ENCODE measurements at regions not wholly inside any gene's neighbourhood (a gene's known extent, or its start where the extent isn't known, plus 50 kb on each side); places are given as distances from the start of the nearest gene placed in this dataset.

DNA sequence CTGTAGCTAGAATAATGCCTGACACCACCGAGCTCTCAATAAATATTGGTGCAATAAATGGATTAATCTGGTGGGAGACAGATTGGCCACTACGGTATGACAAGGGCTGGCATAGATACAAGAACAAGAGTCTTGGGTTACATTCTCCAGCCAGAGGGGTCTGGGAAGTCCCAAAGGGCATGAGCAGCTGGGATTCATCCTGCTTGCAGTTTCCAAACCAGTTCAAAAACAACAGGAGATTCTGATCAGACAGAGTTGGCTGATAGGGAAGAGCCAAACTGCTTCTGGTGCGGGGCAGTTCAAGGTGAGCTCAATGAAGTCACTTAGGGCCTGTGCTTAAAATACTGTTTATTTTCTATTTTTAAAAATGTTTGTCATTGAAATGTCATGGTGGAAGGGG lies 266.9 kb downstream of the TNS1 start:
- H3K9me3 Mint-ChIP-seq = no peaks in the 10 kb centered on the region
- no peaks in the 10 kb centered on the region for H3K36me3 ChIP-seq (replicated peaks in 1 of 2; ENCODE audit: control insufficient read depth in 1 of 2, insufficient read depth in 2 of 2, low read length in 2 of 2)
- H3K27me3 Mint-ChIP-seq (ENCODE audit: low read depth in 3 of 3) = peaks cover 0 to 16% (median 9%) of the 10 kb centered on the region in 3 donors
- H3K9me3 ChIP-seq (replicated peaks in 1 of 2; ENCODE audit: control insufficient read depth in 1 of 2, insufficient read depth in 1 of 2, low read length in 2 of 2) = no peaks in the 10 kb centered on the region
- TF ChIP-seq, protein P1, sequence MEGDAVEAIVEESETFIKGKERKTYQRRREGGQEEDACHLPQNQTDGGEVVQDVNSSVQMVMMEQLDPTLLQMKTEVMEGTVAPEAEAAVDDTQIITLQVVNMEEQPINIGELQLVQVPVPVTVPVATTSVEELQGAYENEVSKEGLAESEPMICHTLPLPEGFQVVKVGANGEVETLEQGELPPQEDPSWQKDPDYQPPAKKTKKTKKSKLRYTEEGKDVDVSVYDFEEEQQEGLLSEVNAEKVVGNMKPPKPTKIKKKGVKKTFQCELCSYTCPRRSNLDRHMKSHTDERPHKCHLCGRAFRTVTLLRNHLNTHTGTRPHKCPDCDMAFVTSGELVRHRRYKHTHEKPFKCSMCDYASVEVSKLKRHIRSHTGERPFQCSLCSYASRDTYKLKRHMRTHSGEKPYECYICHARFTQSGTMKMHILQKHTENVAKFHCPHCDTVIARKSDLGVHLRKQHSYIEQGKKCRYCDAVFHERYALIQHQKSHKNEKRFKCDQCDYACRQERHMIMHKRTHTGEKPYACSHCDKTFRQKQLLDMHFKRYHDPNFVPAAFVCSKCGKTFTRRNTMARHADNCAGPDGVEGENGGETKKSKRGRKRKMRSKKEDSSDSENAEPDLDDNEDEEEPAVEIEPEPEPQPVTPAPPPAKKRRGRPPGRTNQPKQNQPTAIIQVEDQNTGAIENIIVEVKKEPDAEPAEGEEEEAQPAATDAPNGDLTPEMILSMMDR (IDR thresholded peaks at IDR 0.05) = no peak
- no peak overlapping the region for H3K9ac ChIP-seq (ENCODE audit: insufficient read depth, low read length, poor library complexity, severe bottlenecking)
- H3K4me2 ChIP-seq (replicated peaks; ENCODE audit: extremely low read depth, low read length, poor library complexity, severe bottlenecking) = no peak overlapping the region
- H3K4me1 Mint-ChIP-seq = peaks cover under 1% of the 10 kb centered on the region
- no peaks in the 10 kb centered on the region for H3K4me1 ChIP-seq (ENCODE audit: control insufficient read depth in 1 of 2, insufficient read depth in 2 of 2, low read length in 2 of 2)
- H3K36me3 Mint-ChIP-seq = no peaks in the 10 kb centered on the region
- no peak overlapping the region for H3K4me3 Mint-ChIP-seq
- H3K79me2 ChIP-seq (ENCODE audit: insufficient read depth, low read length) = no peaks in the 10 kb centered on the region
- H3K27me3 ChIP-seq (ENCODE audit: control insufficient read depth in 2 of 2, insufficient read depth in 2 of 2, low read length in 2 of 2) = peaks cover 4 to 5% of the 10 kb centered on the region in 2 donors
- no CpG with 5 or more reads among the region's 3 CpGs for WGBS (ENCODE audit: insufficient coverage)
- H3K27ac Mint-ChIP-seq = no peak overlapping the region
- H2AFZ ChIP-seq (ENCODE audit: insufficient read depth, low read depth, low read length, poor library complexity, severe bottlenecking) = no peak overlapping the region
- H3K4me3 ChIP-seq (replicated peaks in 1 of 3; ENCODE audit: low read depth in 2 of 3, low read length in 3 of 3) = no peak overlapping the region
- DNase-seq = no peak
- H4K20me1 ChIP-seq (ENCODE audit: insufficient read depth, low read length) = no peaks in the 10 kb centered on the region
- H3K27ac ChIP-seq (ENCODE audit: low read depth in 1 of 2, low read length in 2 of 2) = no peak overlapping the region
- intact Hi-C loops (cut with micrococcal nuclease) = no loop called here

DNA sequence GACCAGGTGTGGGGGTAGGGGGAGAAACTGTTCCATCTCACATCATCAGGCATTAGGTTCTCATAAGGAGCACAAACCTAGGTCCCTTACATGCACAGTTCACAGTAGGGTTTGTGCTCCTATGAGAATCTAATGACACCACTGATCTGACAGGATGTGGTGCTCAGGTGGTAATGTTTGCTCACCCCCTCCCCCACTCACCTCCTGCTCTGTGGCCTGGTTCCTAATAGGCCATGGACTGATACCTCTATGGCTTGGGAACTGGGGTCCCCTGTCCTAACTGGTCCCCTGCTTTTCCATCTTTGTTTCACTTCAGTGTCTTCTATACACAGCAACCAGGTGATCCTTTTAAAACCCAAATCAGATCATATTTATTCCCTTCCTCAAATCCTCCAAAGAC lies 267.8 kb downstream of the TNS1 start:
- Mint-ChIP-seq H3K4me3 (no peak overlapping the region), H3K4me1 (no peaks in the 10 kb centered on the region), H3K27me3 (ENCODE audit: low read depth in 3 of 3) (peaks cover 4 to 18% (median 11%) of the 10 kb centered on the region in 3 donors), H3K9me3 (no peaks in the 10 kb centered on the region), H3K36me3 (no peaks in the 10 kb centered on the region), H3K27ac (no peak overlapping the region)
- Histone ChIP-seq H4K20me1 (ENCODE audit: insufficient read depth, low read length) (no peaks in the 10 kb centered on the region), H3K9ac (ENCODE audit: insufficient read depth, low read length, poor library complexity, severe bottlenecking) (no peak overlapping the region), H3K4me3 (replicated peaks in 1 of 3; ENCODE audit: low read depth in 2 of 3, low read length in 3 of 3) (no peak overlapping the region), H3K9me3 (replicated peaks in 1 of 2; ENCODE audit: control insufficient read depth in 1 of 2, insufficient read depth in 1 of 2, low read length in 2 of 2) (no peaks in the 10 kb centered on the region), H3K27me3 (ENCODE audit: control insufficient read depth in 2 of 2, insufficient read depth in 2 of 2, low read length in 2 of 2) (peaks cover 4 to 5% of the 10 kb centered on the region in 2 donors), H3K27ac (ENCODE audit: low read depth in 1 of 2, low read length in 2 of 2) (no peak overlapping the region), H3K4me2 (replicated peaks; ENCODE audit: extremely low read depth, low read length, poor library complexity, severe bottlenecking) (no peak overlapping the region), H3K4me1 (ENCODE audit: control insufficient read depth in 1 of 2, insufficient read depth in 2 of 2, low read length in 2 of 2) (no peaks in the 10 kb centered on the region), H3K79me2 (ENCODE audit: insufficient read depth, low read length) (no peaks in the 10 kb centered on the region), H2AFZ (ENCODE audit: insufficient read depth, low read depth, low read length, poor library complexity, severe bottlenecking) (no peak overlapping the region), H3K36me3 (replicated peaks in 1 of 2; ENCODE audit: control insufficient read depth in 1 of 2, insufficient read depth in 2 of 2, low read length in 2 of 2) (no peaks in the 10 kb centered on the region)
- no peak for DNase-seq
- intact Hi-C loops (cut with micrococcal nuclease) = no loop called here
- TF ChIP-seq, protein P1 (IDR thresholded peaks at IDR 0.05) = no peak

Measured in CD14-positive monocyte (primary cell).